HG03159 (cell line): ENCODE measurements at regions not wholly inside any gene's neighbourhood (a gene's known extent, or its start where the extent isn't known, plus 50 kb on each side); places are given as distances from the start of the nearest gene placed in this dataset.

Experiments
- ATAC-seq: cut with Tn5 transposase; IDR thresholded peaks from one replicate; pipeline ENCODE4 v1.9.1; 2021; ENCODE audit warnings: mild to moderate bottlenecking, moderate library complexity; ENCODE audit not compliant: unreplicated experiment

DNA sequence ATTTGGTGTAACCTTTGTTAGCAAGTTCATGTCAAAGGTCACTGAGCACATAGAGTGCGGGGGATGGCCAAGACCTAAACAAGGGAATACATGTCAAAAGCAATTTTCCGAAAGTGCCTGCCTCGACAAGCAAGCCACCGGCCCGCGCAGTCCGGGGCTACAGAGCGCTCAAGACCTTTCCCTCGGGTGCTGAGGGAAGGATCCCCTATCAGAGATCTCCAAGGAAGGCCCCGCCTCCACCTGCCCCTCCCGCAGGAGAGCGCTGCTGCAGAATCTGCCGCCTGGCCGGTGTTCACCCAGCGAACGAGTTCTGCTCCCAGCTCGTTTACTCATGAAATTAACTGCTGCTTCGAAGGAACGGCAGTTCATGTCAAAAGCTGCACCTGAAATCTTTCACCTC is 252.7 kb downstream of the BMP7 start:
- ATAC-seq = no peak

DNA sequence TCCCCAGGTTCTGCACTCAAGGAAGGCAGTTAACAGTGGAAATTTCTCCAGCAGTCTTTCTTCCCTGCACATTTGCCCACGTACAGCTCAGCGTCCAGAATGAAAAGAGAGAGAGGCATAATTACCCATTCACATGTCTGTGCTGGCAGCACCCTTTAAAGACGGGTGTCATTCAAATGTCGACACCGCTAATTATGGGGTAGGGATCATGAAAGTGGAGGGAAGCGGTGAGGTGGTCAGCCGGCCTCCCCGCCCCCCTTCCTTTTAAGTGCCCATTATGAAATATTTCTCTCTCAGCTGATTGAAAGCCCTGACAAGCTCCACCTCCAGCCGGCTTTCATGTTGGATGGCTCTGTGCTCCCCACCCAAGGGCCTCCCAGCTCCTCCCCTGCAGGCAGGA is 246.1 kb downstream of the BMP7 start:
- no peak for ATAC-seq

DNA sequence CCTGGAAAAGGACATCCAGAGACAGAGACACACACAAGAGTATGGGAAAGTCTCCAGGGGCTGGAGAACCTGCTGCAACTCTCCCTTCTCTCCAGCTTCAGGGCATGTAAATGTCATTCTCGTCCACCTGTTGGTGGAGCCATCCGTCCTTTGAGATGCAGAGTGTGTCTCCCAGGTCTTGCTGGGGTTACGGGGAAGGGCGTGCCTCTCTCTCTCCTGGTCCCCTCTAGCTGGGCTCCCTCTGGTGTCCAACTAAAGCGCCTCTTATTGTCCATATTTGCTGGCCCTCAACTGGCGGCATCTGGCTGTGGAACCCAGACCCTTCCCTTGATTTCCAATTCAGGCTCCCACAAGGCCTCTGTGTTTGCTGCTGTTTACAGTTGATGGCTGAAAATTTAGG is 244.1 kb downstream of the BMP7 start:
- no peak for ATAC-seq

DNA sequence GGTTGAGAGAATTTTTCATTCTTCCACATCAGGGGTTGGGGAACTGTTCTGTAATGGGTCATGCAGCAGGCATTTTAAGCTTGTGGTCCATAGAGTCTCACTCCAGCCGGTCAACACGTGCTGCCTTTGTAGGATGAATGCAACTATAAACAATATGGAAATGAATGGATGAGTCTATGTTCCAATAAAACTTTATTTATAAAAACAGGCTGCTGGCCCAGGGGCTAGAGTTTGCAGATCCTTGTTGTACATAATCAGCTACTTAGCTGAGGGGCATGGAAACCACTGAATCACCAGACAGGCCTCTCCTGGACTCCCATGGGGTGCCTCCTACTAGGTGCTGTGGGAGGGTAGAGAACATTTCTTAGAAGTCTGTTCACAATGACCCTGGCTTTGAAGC is 243.4 kb downstream of the BMP7 start:
- ATAC-seq = no peak

DNA sequence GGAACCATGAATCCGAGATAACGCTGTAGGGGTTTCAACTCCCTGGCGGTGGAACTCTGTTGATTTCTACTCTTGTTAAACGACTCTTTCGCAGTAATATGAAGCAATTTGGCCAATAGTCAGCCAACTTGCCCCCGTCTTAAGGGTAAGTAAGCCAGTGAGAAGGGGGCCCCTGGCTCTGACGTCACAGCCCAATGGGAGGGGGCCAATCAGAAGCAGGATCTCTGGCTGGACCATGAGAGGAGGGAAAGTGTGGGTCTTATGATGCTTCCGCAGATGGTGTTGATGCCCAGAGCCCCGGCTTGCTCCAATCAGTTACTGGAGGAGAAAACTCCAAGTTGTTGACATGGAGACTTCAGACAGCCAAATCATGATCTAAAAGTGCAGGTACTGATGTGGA is 242.4 kb downstream of the BMP7 start:
- ATAC-seq = no peak

DNA sequence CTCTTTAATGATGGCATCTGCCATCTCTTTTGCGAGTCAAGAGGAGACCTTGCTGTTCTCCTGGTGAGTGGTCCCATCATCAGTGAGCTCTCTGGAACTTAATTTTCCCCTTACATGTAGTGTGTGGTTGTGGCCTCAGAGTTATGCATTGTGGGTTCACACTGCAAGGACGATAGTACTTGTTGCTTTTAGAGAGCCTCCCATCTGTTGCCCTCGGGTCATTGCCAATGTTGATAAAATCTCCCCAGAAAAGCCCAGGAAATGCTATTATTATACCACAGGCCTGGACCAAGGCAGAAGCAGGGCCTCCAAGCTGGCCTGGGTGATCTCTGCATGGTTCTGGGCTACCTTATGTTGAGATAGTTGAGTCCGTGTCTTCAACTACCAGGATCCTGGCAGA is 241.6 kb downstream of the BMP7 start:
- no peak for ATAC-seq

DNA sequence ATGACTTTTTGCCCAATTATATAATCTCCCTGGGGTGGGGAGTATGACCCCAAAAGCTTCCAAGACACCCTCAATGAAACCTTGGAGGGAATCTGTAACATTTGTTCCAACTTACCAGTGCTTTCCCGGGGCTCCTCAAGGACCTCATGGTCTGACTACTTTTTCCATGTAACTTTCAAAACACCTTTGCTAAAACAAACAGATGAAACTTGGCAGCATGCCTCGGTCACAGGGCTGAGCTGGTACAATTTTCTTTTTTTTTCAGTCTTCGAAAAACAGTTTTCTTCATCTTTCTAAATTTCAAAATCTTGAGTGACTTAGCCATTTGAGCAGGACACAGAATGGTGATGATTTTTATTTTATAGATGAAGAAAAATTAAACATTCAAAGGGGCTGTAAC is 241.2 kb downstream of the BMP7 start:
- ATAC-seq = no peak

DNA sequence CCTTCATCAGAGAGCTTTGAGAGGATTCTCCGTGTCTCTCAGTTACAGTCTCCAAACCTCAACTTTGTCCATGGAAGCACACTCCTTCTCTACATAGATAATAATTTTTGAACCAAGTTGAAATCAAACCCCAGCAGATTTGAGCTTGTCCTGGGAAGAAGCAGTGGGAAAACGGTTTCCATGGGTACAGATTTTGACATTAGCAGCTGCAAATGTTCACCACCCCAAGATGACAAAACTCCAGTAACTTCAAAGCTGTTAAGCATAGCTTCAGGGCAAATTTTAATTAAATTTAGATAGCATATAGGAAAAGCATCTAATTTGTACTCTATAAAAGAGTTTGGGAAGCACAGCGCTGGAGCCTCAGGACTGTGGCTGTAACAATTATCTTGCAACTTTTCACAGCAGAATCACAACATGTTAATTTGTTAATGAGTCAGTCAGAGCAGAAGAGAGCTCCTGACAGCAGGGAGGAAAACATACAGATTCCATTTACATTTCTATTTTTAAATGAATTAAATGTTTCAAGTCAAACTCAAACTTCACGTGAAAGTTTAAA is 240.7 kb downstream of the BMP7 start:
- ATAC-seq = no peak

DNA sequence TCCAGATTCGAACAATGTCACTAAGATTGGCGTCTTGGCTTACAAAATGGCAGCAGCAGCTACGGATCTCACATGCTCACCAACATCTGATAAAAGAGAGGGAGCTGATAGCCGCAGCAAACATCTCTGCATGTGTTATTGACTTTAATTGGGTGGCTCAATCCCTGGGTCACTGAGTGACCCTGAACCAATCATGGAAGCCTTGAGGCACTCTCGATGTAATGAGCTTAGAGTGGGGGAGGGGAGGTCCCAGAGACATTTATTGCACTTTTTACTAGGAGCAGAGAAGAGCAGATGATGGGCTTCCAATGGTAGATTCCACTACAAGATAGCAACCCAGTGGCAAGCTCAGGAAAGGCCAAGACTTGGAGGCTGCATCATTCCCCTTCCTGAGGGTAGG is 238.7 kb downstream of the BMP7 start:
- no peak for ATAC-seq

DNA sequence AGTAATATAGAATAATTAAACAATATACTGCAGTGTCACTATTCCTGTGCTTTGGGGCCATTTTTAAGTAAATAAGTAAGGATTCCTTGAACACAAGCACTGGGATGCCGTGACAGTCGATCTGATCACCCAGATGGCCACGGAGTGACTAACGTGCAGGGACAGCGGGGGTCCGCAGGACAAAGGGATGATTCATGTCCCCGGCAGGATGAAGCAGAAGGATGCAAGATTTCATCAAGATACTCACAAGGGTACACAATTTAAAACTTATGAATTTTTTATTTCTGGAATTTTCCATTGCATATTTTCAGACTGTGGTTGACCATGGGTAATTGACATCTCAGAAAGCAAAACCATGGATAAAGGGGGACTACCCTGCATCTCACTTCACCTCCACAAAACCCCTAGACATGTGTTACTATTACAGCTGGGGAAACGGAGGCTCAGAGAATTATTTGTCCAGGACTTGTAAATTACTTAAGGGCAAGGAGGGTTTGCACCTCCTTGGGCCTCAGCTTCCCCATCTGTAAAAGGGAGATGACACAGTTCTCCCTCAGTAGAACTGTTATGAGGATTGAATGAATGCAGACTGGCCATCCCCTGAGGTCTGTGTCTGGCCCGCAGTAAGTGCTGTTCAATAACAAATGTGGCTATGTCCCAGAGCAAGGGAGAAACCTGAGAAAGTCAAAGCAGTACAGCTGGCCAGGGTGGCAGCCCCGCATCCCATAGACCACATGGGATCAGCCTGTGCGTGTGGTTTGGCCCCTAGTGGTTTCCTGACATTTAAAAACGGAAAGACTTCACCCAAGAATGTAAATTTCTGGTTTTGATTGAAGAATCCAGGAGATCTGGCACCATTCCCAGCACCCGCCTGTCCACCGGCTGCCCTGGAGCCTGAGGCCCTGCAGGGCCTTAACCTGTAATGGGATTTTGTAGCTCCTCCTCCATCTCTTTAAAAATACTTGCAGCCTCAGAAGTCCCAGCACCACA is 235.5 kb downstream of the BMP7 start:
- no peak for ATAC-seq

DNA sequence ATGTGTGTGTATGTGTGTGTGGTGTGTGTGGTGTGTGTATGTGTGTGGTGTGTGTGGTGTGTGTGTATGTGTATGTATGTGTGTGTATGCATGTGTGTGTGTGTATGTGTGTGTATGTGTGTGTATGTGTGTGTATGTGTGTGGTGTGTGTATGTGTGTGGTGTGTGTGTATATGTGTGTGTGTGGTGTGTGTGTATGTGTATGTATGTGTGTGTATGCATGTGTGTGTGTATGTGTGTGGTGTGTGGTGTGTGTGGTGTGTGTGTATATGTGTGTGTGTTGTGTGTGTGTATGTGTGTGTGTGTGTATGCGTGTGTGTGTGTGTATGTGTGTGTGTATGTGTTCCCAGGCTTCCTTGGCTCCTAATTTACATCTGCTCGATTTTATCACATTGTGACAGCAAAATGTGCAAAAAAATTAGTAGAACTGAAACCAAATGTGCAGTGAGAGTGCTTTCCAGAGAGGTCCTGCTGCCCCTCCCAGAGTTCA is 234.5 kb downstream of the BMP7 start:
- no peak for ATAC-seq

DNA sequence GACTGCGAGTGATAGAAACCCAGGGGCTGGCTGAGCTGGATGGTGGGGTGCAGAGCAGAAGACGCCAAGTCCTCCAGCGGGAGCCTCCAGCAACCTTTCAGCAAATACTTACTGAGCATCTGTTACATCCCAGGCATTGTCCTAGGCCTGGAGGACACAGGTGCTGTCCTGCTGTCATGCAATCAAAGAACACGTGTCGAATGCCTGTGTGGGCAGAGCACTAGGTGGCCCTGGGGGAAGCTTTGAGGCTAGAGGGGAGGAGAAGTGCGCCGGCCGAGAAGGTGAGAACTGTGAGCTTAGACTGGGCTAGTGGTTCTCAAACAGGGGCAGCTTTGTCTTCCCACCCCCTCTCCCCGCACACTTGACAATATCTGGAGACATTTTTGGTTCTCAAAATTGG is 233.6 kb downstream of the BMP7 start:
- no peak for ATAC-seq

DNA sequence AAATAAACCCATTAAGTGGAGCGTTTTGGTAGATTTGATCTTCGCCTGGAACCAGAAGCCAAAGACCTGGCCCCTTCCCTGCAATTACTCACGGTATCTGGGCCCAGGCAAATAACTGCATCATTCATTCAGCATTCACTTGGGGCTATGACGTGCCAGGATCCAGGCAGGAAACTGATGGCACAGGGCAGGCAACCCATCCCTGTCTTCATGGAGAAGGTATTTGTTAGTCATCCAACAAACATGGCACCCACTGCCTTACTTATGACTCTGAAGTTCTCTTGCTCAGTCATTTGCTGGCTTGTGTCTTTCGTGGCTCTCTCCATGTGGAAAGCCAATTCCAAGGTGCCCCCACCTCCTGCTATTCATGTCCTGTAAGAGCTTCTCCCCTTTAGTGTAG is 232.4 kb downstream of the BMP7 start:
- no peak for ATAC-seq

DNA sequence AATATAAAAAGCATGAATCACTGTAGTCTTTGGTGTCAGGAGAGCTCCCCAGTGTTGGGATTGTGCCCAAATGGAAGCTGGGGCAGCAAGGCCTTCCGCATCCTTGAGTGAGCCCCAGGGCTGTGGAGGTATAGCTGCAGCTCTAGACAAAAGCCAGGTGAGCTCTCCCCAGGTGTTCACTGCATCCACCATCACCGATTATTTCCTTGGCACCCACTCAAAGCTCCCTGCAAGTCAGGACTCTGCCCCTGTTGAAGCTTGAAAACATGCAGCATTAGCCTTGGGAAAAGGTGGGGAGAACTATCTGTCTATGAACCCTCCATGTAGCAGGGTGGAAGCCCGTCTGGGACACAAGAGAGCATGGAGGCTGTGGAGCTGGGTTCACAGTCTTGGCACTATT is 228.8 kb downstream of the BMP7 start:
- ATAC-seq = no peak

DNA sequence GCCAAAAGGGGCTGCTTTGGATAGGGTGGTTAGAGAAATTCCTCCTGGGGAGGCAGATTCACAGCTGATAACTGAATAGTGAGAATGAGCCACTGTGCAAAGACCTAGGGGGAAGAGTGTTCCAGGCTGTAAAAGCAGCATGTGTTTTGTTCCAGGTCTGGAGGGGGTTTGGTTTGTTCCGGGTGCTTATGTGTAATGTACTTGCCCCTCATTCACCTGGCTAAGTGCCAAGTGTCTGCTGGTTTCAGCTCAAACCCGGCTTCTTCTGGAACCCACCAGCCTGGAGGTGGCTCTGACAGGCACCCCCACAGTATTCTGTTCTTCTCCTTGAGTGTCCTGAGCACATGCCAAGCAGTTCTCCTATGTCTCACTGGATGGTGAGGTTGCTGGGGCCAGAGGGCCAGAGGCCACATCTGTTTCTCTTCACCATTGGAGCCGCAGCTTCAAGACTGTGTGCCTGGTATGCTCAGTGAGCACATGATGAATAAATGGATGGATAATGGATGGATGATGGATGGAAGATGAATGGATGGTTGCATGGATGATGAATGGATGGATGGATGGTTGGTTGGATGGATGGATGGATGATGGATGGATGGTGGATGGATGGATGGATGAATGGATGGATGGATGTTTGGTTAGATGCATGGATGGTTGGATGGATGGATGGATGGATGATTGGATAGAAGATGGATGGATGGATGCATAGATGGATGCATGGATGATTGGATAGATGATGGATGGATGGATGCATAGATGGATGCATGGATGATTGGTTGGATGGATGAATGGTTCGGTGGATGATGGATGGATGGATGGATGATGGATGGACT is 227.6 kb downstream of the BMP7 start:
- no peak for ATAC-seq

DNA sequence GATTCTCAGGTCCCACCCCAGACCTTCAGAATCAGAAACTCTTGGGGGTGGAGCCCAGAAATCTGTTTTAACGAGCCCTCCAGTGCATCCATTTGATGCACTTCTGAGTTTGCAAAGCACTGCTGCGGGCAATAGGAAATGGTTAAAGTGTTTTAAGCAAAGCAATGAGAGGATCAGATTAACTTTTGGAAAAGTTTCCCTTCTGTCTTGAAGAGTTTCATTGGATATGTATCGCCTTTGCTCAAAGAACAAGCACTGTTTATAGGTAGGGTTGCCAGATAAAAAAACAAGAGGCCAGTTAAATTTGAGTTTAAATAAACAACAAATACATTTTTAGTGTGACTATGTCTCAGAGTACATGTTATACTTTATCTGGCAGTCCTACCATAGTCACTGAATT is 226.0 kb downstream of the BMP7 start:
- ATAC-seq = no peak

DNA sequence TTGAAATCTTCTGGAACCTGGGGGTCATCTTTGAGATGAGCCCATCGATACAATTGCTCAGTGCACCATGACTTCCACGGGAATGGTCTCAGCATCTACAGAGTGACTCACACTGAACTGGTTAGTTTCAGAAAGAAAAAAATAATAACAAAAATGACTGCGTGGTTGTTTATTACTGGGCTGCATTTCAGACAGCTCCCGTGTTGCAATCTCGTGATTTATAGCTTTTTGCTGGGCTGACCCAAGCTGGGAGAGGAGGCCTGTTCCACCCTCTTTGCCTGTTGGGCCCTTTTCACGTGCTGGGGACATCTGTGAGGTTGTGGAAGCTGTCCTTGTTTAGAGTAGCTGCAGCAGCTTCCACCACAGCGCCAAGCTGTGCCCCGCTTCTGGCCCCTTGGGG is 225.5 kb downstream of the BMP7 start:
- no peak for ATAC-seq

DNA sequence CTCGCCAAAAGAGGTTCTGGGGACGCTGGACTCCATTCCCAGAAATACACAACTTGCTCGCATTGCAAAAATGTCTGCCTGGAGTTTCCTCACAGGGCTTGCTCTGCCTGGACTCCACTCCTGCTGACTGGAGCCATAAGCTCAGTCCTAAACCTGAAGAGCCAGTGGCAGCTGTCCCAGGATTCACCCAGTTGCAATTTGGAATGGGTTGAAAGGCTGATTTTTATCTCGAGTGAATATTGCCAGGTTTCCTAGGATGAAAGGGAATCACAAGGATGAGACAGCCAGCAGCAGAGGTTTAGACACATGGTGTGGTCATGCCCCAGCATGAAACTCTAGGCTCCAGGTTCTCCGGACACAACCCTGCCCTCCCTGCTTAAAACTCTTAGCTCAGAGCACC is 223.3 kb downstream of the BMP7 start:
- ATAC-seq = no peak

DNA sequence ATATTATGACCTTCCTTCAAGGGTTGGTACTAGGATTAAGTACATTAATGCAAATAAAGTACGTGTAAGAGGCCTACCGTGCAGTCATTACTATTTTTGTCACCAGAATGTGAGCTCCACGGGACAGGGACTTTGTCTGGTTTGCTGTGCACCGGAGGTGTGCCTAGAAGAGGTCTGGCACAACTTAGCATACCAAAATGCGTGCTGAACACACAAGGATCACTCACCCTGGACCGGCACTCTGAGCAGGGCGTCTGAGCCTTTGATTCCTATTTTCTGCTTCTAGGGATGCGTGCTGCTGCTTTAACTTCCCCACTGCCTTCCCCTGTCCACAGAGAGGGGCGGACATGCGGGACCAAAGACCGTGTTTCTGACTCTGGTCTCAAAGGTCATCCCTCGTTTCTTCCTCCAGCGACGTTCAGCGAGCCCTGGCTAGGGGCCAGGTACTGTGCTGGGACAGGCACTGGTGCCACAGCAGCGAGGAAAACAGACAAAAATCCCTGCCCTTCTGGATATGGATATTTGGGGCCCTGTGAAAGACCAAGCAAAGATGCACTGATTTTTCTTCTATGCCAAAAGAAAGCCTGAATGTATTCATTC is 222.7 kb downstream of the BMP7 start:
- no peak for ATAC-seq

DNA sequence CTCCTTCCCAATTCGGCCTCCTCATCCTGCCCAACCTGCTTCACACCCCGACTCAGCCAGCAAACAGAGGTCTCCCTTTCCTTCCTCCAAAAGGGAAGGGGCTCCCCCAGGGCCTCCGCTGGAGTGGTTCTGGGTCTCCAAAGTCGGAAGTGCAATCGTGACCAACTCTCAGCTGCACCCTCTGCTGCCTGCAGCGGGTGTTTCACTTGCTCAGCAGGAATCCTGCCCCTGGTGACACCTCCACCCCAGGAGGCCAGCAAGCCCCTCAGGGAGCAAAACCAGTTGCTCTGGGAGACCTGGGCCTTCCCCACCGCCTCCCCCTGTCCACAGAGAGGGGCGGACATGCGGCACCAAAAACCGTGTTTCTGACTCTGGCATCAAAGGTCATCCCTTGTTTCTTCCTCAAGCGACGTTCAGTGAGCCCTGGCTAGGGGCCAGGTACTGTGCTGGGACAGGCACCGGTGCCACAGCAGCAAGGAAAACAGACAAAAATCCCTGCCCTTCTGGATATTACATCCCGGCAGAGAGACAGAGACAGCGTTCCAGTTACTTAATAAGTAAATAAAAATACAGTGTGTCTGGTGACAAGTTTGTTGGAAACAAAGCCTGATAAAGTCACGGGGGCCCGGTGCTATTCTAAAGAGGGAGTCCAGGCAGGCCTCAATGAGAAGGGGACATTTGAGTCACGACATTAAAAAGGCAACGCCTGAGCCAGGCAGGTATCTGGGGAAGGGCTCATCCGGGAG is 219.0 kb downstream of the BMP7 start:
- ATAC-seq = no peak
